ENCODE measurements at regions not wholly inside any gene's neighbourhood (a gene's known extent, or its start where the extent isn't known, plus 50 kb on each side); places are given as distances from the start of the nearest gene placed in this dataset.

- no peak for TF ChIP-seq CTCF (IDR thresholded peaks at IDR 0.05)
- TF ChIP-seq POLR2A (IDR thresholded peaks at IDR 0.05) = no peak
These were observed 101.7 kb upstream of the ZSWIM2 start for GRCh38 chr2:186950694-186951093.
